GM23338 (cell line): ENCODE measurements at regions not wholly inside any gene's neighbourhood (a gene's known extent, or its start where the extent isn't known, plus 50 kb on each side); places are given as distances from the start of the nearest gene placed in this dataset.

Experiments used
- CREB1 ChIP-seq: fragments of 250-450 bp; sonication (Bioruptor Pico); IDR thresholded peaks from 2 replicates; pipeline ENCODE4 v1.5.0; 2020; ENCODE audit warnings: low read depth, mild to moderate bottlenecking, moderate library complexity
- CTCF ChIP-seq, 2 experiments: fragments of 200-600 bp in 1 of 2; sonication (generic) in 1 of 2; conservative IDR thresholded peaks; 2 replicates each; pipeline versions ENCODE4 v1.5.1 to v1.6.1; 2016 to 2017; ENCODE audit warnings: antibody characterized with exemption in 2 of 2, low read depth in 2 of 2, mild to moderate bottlenecking in 2 of 2, moderate library complexity in 1 of 2
- EZH2 ChIP-seq: fragments of 200-600 bp; sonication (generic); IDR thresholded peaks from one replicate; pipeline ENCODE4 v1.8.0; 2017; ENCODE audit warnings: antibody characterized with exemption, mild to moderate bottlenecking, low read depth; ENCODE audit not compliant: unreplicated experiment
- POLR2AphosphoS5 ChIP-seq: IDR thresholded peaks from 2 replicates; pipeline ENCODE4 v1.6.1; 2016; ENCODE audit warnings: antibody characterized with exemption, low read depth

DNA sequence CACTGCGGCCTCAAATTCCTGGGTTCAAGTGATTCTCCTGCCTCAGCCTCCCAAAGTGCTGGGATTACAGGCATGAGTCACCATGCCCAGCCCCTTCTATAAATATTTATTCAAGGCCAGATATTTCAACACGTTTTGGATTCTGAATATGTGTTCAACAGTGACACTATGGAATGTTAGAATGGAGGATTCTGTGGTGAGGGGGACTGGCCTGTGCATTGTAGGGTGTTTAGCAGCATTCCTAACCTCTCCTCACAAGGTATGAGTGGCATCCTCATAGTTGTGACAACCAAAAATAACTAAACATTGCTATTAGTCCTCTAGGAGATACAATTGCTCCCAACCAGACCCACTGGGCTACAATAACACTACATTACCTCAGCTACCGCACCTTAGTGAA is 104.0 kb upstream of the ATP10A start:
- TF ChIP-seq CTCF (conservative IDR thresholded peaks at IDR 0.05; ENCODE audit: low read depth in 2 of 2) = no peak
- no peak for TF ChIP-seq POLR2AphosphoS5
- no peak for TF ChIP-seq CREB1
- TF ChIP-seq EZH2 = no peak
